MCF 10A (cell line): ENCODE measurements at regions not wholly inside any gene's neighbourhood (a gene's known extent, or its start where the extent isn't known, plus 50 kb on each side); places are given as distances from the start of the nearest gene placed in this dataset.

ENCODE experiments used
- BruUV-seq: library from RNA; stranded (reverse); fragments of 400-500 nt; replicated peaks from 2 replicates; lab custom pipeline; 2021; lab: Mats Ljungman, UMichigan
- CTCF ChIA-PET: fragments of 300-600 bp; sonication (Branson Sonifier 250); formaldehyde crosslinking; extraction: SDS; loops from one replicate; lab custom pipeline; 2021; ENCODE audit warnings: antibody characterized with exemption, inconsistent platforms; lab: Yijun Ruan, JAX
- POLR2A ChIA-PET: fragments of 300-600, 350-650 bp; sonication (Branson Sonifier 250); formaldehyde crosslinking; extraction: SDS; loops from one replicate; lab custom pipeline; 2020; ENCODE audit warnings: antibody characterized with exemption, inconsistent platforms; lab: Yijun Ruan, JAX
- DNase-seq: peaks from one replicate; pipeline ENCODE4 v3.0.0-alpha.2; 2018; ENCODE audit not compliant: unreplicated experiment
- H3K27ac Mint-ChIP-seq: one replicate; pipeline ENCODE4 v1.8.0; 2022; ENCODE audit warnings: mild to moderate bottlenecking, low read depth, mixed read lengths; ENCODE audit not compliant: unreplicated experiment
- H3K27me3 Mint-ChIP-seq: one replicate; pipeline ENCODE4 v1.8.0; 2022; ENCODE audit warnings: mixed read lengths; ENCODE audit not compliant: insufficient read depth, unreplicated experiment
- H3K36me3 Mint-ChIP-seq: one replicate; pipeline ENCODE4 v1.8.0; 2022; ENCODE audit warnings: mild to moderate bottlenecking, moderate library complexity, mixed read lengths; ENCODE audit not compliant: insufficient read depth, unreplicated experiment
- H3K4me1 Mint-ChIP-seq: one replicate; pipeline ENCODE4 v1.8.0; 2022; ENCODE audit warnings: mixed read lengths; ENCODE audit not compliant: insufficient read depth, unreplicated experiment
- H3K4me3 Mint-ChIP-seq: one replicate; pipeline ENCODE4 v1.8.0; 2022; ENCODE audit warnings: mild to moderate bottlenecking, moderate library complexity, mixed read lengths; ENCODE audit not compliant: unreplicated experiment
- H3K9me3 Mint-ChIP-seq: one replicate; pipeline ENCODE4 v1.8.0; 2022; ENCODE audit warnings: mixed read lengths; ENCODE audit not compliant: unreplicated experiment
- intact Hi-C: fragments of 100-400 bp; cut with micrococcal nuclease; formaldehyde crosslinking; loops from 2 replicates; pipeline ENCODE4 v1.14.1; 2022
- TF ChIP-seq, protein P1 (sequence below): fragments of 200-600 bp; IDR thresholded peaks from one replicate; pipeline ENCODE4 v1.8.0; 2022; ENCODE audit warnings: antibody characterized with exemption, mild to moderate bottlenecking; ENCODE audit not compliant: unreplicated experiment

DNA sequence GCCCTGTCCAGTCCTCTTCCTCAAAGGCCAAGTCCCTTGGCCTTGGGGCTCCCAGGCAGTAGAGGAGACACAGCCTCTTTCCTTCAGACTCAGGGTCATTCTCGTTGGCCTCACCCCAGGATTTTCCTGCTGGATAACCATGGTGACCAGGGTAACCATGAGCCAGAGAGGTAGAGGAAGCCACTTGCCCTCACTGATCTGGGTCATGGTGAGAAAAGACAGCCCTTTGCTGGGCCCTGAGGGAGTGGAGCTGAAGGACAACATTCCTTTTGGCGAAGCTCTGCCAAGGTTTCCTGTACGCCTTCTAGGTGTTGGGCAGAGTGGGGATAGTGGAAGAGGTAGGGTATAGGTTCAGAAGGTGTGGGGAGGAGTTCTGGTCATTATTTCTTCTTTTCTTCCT, 53.1 kb upstream of the WNT4 start:
- no peaks in the 10 kb centered on the region for H3K4me1 Mint-ChIP-seq
- TF ChIP-seq, protein P1, sequence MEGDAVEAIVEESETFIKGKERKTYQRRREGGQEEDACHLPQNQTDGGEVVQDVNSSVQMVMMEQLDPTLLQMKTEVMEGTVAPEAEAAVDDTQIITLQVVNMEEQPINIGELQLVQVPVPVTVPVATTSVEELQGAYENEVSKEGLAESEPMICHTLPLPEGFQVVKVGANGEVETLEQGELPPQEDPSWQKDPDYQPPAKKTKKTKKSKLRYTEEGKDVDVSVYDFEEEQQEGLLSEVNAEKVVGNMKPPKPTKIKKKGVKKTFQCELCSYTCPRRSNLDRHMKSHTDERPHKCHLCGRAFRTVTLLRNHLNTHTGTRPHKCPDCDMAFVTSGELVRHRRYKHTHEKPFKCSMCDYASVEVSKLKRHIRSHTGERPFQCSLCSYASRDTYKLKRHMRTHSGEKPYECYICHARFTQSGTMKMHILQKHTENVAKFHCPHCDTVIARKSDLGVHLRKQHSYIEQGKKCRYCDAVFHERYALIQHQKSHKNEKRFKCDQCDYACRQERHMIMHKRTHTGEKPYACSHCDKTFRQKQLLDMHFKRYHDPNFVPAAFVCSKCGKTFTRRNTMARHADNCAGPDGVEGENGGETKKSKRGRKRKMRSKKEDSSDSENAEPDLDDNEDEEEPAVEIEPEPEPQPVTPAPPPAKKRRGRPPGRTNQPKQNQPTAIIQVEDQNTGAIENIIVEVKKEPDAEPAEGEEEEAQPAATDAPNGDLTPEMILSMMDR, result no peak
- no peaks in the 10 kb centered on the region for H3K9me3 Mint-ChIP-seq
- no peak overlapping the region for H3K27ac Mint-ChIP-seq
- no peaks in the 10 kb centered on the region for H3K36me3 Mint-ChIP-seq
- BruUV-seq, result no TSS peak
- H3K4me3 Mint-ChIP-seq, result no peak overlapping the region
- DNase-seq, result no peak
- peaks cover 62% of the 10 kb centered on the region for H3K27me3 Mint-ChIP-seq
- intact Hi-C loops, result no loop called here
- CTCF ChIA-PET, result interaction anchor here (0.6 kb wide), 1 partner anchor 79 kb away, joined by 3 read pairs; no protein-coding TSS in a partner anchor
- POLR2A ChIA-PET, result interaction anchor here (0.7 kb wide), 1 partner anchor 461 kb away, joined by 3 read pairs; no protein-coding TSS in a partner anchor

GRCh38 chr1:22196641-22197040, 53.7 kb upstream of the WNT4 start:
- no peak for DNase-seq
- Mint-ChIP-seq H3K36me3 (no peaks in the 10 kb centered on the region), H3K27ac (no peak overlapping the region), H3K4me1 (no peaks in the 10 kb centered on the region), H3K27me3 (peaks cover 57% of the 10 kb centered on the region), H3K9me3 (no peaks in the 10 kb centered on the region), H3K4me3 (no peak overlapping the region)
- ChIA-PET CTCF (interaction anchor here (0.6 kb wide), 2 partner anchors 79 to 710 kb away, joined by 3 read pairs; no protein-coding TSS in a partner anchor), POLR2A (no interaction called here)
- TF ChIP-seq, protein P1, result no peak
- no TSS peak for BruUV-seq
- intact Hi-C loops, result no loop called here

DNA sequence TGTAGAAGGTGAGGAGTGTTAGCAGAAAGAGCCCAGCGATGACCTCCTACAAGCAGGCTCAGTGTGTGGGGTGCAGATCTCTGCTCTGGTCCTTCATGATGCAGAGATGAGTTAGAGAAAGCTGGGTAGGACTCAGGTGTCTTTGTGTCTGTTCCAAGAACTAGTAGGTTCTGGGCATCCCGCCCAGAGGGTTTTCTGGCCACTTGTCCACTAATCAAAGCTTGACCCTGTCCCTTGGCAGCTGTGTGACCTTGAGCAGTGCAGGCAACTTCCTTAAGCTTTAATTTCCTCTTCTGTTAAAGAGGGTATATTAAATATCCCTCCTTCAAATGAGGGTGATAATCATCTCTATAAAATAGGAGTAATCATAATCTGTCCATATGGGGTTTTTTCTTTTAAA, 54.7 kb upstream of the WNT4 start:
- Mint-ChIP-seq H3K27ac (no peak overlapping the region), H3K27me3 (peaks cover 49% of the 10 kb centered on the region), H3K4me3 (no peak overlapping the region), H3K36me3 (no peaks in the 10 kb centered on the region), H3K4me1 (no peaks in the 10 kb centered on the region), H3K9me3 (no peaks in the 10 kb centered on the region)
- BruUV-seq, result no TSS peak
- TF ChIP-seq, protein P1, result no peak
- CTCF ChIA-PET, result no interaction called here
- intact Hi-C loops, result no loop called here
- POLR2A ChIA-PET, result no interaction called here
- no peak for DNase-seq

DNA sequence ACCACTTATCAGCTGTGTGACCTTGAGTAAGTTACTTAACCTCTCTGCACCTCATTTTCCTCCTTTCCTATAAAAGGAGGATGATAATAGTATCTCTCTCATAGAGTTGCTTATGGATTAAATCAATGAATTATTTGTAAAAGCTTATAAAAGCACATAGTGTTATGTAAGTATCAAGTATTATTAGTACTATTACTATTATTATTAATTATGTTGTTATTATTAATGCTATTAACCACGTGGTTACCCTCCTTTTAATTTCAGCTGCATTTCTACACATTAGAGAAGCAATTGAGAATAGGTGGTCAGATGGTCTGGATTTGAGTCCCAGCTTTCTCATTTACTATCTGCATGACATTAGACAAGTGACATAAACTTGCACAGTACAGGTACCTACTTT, 58.1 kb upstream of the WNT4 start:
- Mint-ChIP-seq H3K4me3 (no peak overlapping the region), H3K9me3 (no peaks in the 10 kb centered on the region), H3K27me3 (peaks cover 83% of the 10 kb centered on the region), H3K4me1 (peaks cover 9% of the 10 kb centered on the region), H3K27ac (no peak overlapping the region), H3K36me3 (no peaks in the 10 kb centered on the region)
- DNase-seq, result no peak
- TF ChIP-seq, protein P1, result no peak
- POLR2A ChIA-PET, result no interaction called here
- no TSS peak for BruUV-seq
- intact Hi-C loops, result no loop called here
- CTCF ChIA-PET, result no interaction called here
